Fibroblast of mammary gland (primary cell): ENCODE measurements at regions not wholly inside any gene's neighbourhood (a gene's known extent, or its start where the extent isn't known, plus 50 kb on each side); places are given as distances from the start of the nearest gene placed in this dataset.
A peak's percentile ranks its signal among the peaks of the same experiment; 100 is the strongest.
"Not testable (repeated sequence)": the region's sequence is repeated elsewhere in the genome, so short reads cannot be mapped to it uniquely, and the experiment has no call there.

Experiments used
- DNase-seq: peaks from one replicate; pipeline ENCODE4 v3.0.0-alpha.2; 2010; ENCODE audit warnings: low read depth
- H3K4me3 ChIP-seq: 2 replicates; pipeline ENCODE4 v1.5.1; 2011; ENCODE audit warnings: low read depth, mild to moderate bottlenecking, low read length, moderate library complexity; ENCODE audit not compliant: control insufficient read depth
- CTCF ChIP-seq: conservative IDR thresholded peaks from 2 replicates; pipeline ENCODE4 v1.5.1; 2011; ENCODE audit warnings: low read depth, low read length, inconsistent platforms; ENCODE audit not compliant: control insufficient read depth, insufficient read depth

- H3K4me3 ChIP-seq = no peak overlapping the region
- TF ChIP-seq CTCF = no peak
- no peak for DNase-seq
These were observed 177.0 kb downstream of the MSX2 start for GRCh38 chr5:174901336-174901735.

- no peak overlapping the region for H3K4me3 ChIP-seq
- peak; percentile 12 for DNase-seq
- TF ChIP-seq CTCF = no peak
These were observed 176.0 kb downstream of the MSX2 start for GRCh38 chr5:174900240-174900865.

- no peak for DNase-seq
- no peak overlapping the region for H3K4me3 ChIP-seq
- TF ChIP-seq CTCF = no peak
These were observed 173.0 kb downstream of the MSX2 start for GRCh38 chr5:174897281-174897950.

- H3K4me3 ChIP-seq = no peak overlapping the region
- DNase-seq = no peak
- TF ChIP-seq CTCF = no peak
These were observed 171.0 kb downstream of the MSX2 start for GRCh38 chr5:174895360-174895759.

GRCh38 chr5:174892742-174893141, 168.4 kb downstream of the MSX2 start:
- no peak for TF ChIP-seq CTCF
- H3K4me3 ChIP-seq = no peak overlapping the region
- no peak for DNase-seq

- not testable (repeated sequence) for H3K4me3 ChIP-seq
These were observed 156.2 kb downstream of the MSX2 start for GRCh38 chr5:174880412-174881200.

GRCh38 chr5:174877987-174878386, 153.6 kb downstream of the MSX2 start:
- H3K4me3 ChIP-seq = no peak overlapping the region
- no peak for DNase-seq
- TF ChIP-seq CTCF = no peak

More at GRCh38 chr5:174880412-174881200, 156.2 kb downstream of the MSX2 start:
- DNase-seq = not testable (repeated sequence)
